ENCODE measurements at regions not wholly inside any gene's neighbourhood (a gene's known extent, or its start where the extent isn't known, plus 50 kb on each side); places are given as distances from the start of the nearest gene placed in this dataset.

- no peak overlapping the region for H3K27ac ChIP-seq (ENCODE audit: low read depth in 1 of 2, low read length in 1 of 2)
These were observed 110.3 kb downstream of the WNT5A start for GRCh38 chr3:55376753-55377347.

GRCh38 chr3:55373423-55373822 lies 113.7 kb downstream of the WNT5A start:
- WGBS, result 97% methylated on average over 5 of the region's 5 CpGs
- Histone ChIP-seq H3K36me3 (ENCODE audit: control insufficient read depth in 2 of 2, insufficient read depth in 2 of 2, low read length in 1 of 2) (no peaks in the 10 kb centered on the region), H3K4me3 (ENCODE audit: low read length in 2 of 2) (no peak overlapping the region), H3K27ac (ENCODE audit: low read depth in 1 of 2, low read length in 1 of 2) (no peak overlapping the region), H3K27me3 (ENCODE audit: control insufficient read depth in 2 of 2, insufficient read depth in 1 of 2, low read length in 1 of 2) (no peaks in the 10 kb centered on the region), H3K9me3 (ENCODE audit: control insufficient read depth in 2 of 2, insufficient read depth in 1 of 2, low read length in 1 of 2) (no peaks in the 10 kb centered on the region), H3K4me1 (ENCODE audit: control insufficient read depth in 2 of 2, insufficient read depth in 2 of 2, low read length in 2 of 2) (no peaks in the 10 kb centered on the region)
- DNase-seq (ENCODE audit: low read depth in 6 of 9, low spot score in 9 of 9), result no peak

More at GRCh38 chr3:55376753-55377347, 110.3 kb downstream of the WNT5A start:
- Histone ChIP-seq H3K27me3 (ENCODE audit: control insufficient read depth in 2 of 2, insufficient read depth in 1 of 2, low read length in 1 of 2) (no peaks in the 10 kb centered on the region), H3K4me3 (ENCODE audit: low read length in 2 of 2) (no peak overlapping the region), H3K4me1 (ENCODE audit: control insufficient read depth in 2 of 2, insufficient read depth in 2 of 2, low read length in 2 of 2) (no peaks in the 10 kb centered on the region), H3K36me3 (ENCODE audit: control insufficient read depth in 2 of 2, insufficient read depth in 2 of 2, low read length in 1 of 2) (no peaks in the 10 kb centered on the region), H3K9me3 (ENCODE audit: control insufficient read depth in 2 of 2, insufficient read depth in 1 of 2, low read length in 1 of 2) (no peaks in the 10 kb centered on the region)
- WGBS, result 93% methylated on average over 3 of the region's 3 CpGs
- no peak for DNase-seq (ENCODE audit: low read depth in 6 of 9, low spot score in 9 of 9)

GRCh38 chr3:55370272-55370671 lies 116.8 kb downstream of the WNT5A start:
- DNase-seq (ENCODE audit: low read depth in 6 of 9, low spot score in 9 of 9), result no peak
- no peaks in the 10 kb centered on the region for H3K9me3 ChIP-seq (ENCODE audit: control insufficient read depth in 2 of 2, insufficient read depth in 1 of 2, low read length in 1 of 2)
- no peak overlapping the region for H3K4me3 ChIP-seq (ENCODE audit: low read length in 2 of 2)
- H3K27ac ChIP-seq (ENCODE audit: low read depth in 1 of 2, low read length in 1 of 2), result no peak overlapping the region
- H3K36me3 ChIP-seq (ENCODE audit: control insufficient read depth in 2 of 2, insufficient read depth in 2 of 2, low read length in 1 of 2), result no peaks in the 10 kb centered on the region
- WGBS, result 97% methylated on average over 12 of the region's 12 CpGs
- H3K4me1 ChIP-seq (ENCODE audit: control insufficient read depth in 2 of 2, insufficient read depth in 2 of 2, low read length in 2 of 2), result no peaks in the 10 kb centered on the region
- H3K27me3 ChIP-seq (ENCODE audit: control insufficient read depth in 2 of 2, insufficient read depth in 1 of 2, low read length in 1 of 2), result no peaks in the 10 kb centered on the region

GRCh38 chr3:55369141-55369847 lies 117.8 kb downstream of the WNT5A start:
- Histone ChIP-seq H3K27ac (ENCODE audit: low read depth in 1 of 2, low read length in 1 of 2) (no peak overlapping the region), H3K4me3 (ENCODE audit: low read length in 2 of 2) (no peak overlapping the region)
- WGBS, result 78% methylated on average over 10 of the region's 10 CpGs

GRCh38 chr3:55368366-55368765 lies 118.7 kb downstream of the WNT5A start:
- WGBS, result 89% methylated on average over 6 of the region's 6 CpGs
- Histone ChIP-seq H3K27ac (ENCODE audit: low read depth in 1 of 2, low read length in 1 of 2) (no peak overlapping the region), H3K36me3 (ENCODE audit: control insufficient read depth in 2 of 2, insufficient read depth in 2 of 2, low read length in 1 of 2) (no peaks in the 10 kb centered on the region), H3K4me1 (ENCODE audit: control insufficient read depth in 2 of 2, insufficient read depth in 2 of 2, low read length in 2 of 2) (no peaks in the 10 kb centered on the region), H3K9me3 (ENCODE audit: control insufficient read depth in 2 of 2, insufficient read depth in 1 of 2, low read length in 1 of 2) (no peaks in the 10 kb centered on the region), H3K4me3 (ENCODE audit: low read length in 2 of 2) (no peak overlapping the region), H3K27me3 (ENCODE audit: control insufficient read depth in 2 of 2, insufficient read depth in 1 of 2, low read length in 1 of 2) (no peaks in the 10 kb centered on the region)
- no peak for DNase-seq (ENCODE audit: low read depth in 6 of 9, low spot score in 9 of 9)

More at GRCh38 chr3:55369141-55369847, 117.8 kb downstream of the WNT5A start:
- no peak for DNase-seq (ENCODE audit: low read depth in 6 of 9, low spot score in 9 of 9)
- Histone ChIP-seq H3K36me3 (ENCODE audit: control insufficient read depth in 2 of 2, insufficient read depth in 2 of 2, low read length in 1 of 2) (no peaks in the 10 kb centered on the region), H3K4me1 (ENCODE audit: control insufficient read depth in 2 of 2, insufficient read depth in 2 of 2, low read length in 2 of 2) (no peaks in the 10 kb centered on the region), H3K27me3 (ENCODE audit: control insufficient read depth in 2 of 2, insufficient read depth in 1 of 2, low read length in 1 of 2) (no peaks in the 10 kb centered on the region), H3K9me3 (ENCODE audit: control insufficient read depth in 2 of 2, insufficient read depth in 1 of 2, low read length in 1 of 2) (no peaks in the 10 kb centered on the region)

- Histone ChIP-seq H3K27ac (ENCODE audit: low read depth in 1 of 2, low read length in 1 of 2) (no peak overlapping the region), H3K9me3 (ENCODE audit: control insufficient read depth in 2 of 2, insufficient read depth in 1 of 2, low read length in 1 of 2) (no peaks in the 10 kb centered on the region), H3K27me3 (ENCODE audit: control insufficient read depth in 2 of 2, insufficient read depth in 1 of 2, low read length in 1 of 2) (no peaks in the 10 kb centered on the region), H3K4me3 (ENCODE audit: low read length in 2 of 2) (no peak overlapping the region), H3K36me3 (ENCODE audit: control insufficient read depth in 2 of 2, insufficient read depth in 2 of 2, low read length in 1 of 2) (no peaks in the 10 kb centered on the region), H3K4me1 (ENCODE audit: control insufficient read depth in 2 of 2, insufficient read depth in 2 of 2, low read length in 2 of 2) (no peaks in the 10 kb centered on the region)
- no peak for DNase-seq (ENCODE audit: low read depth in 6 of 9, low spot score in 9 of 9)
- WGBS, result 59% methylated on average over 2 of the region's 2 CpGs
These were observed 119.7 kb downstream of the WNT5A start for GRCh38 chr3:55367384-55367783.

- H3K27ac ChIP-seq (ENCODE audit: low read depth in 1 of 2, low read length in 1 of 2), result no peak overlapping the region
- H3K4me1 ChIP-seq (ENCODE audit: control insufficient read depth in 2 of 2, insufficient read depth in 2 of 2, low read length in 2 of 2), result no peaks in the 10 kb centered on the region
- H3K4me3 ChIP-seq (ENCODE audit: low read length in 2 of 2), result no peak overlapping the region
- no peaks in the 10 kb centered on the region for H3K27me3 ChIP-seq (ENCODE audit: control insufficient read depth in 2 of 2, insufficient read depth in 1 of 2, low read length in 1 of 2)
- H3K9me3 ChIP-seq (ENCODE audit: control insufficient read depth in 2 of 2, insufficient read depth in 1 of 2, low read length in 1 of 2), result no peaks in the 10 kb centered on the region
- 77% methylated on average over 4 of the region's 4 CpGs for WGBS
- no peak for DNase-seq (ENCODE audit: low read depth in 6 of 9, low spot score in 9 of 9)
- H3K36me3 ChIP-seq (ENCODE audit: control insufficient read depth in 2 of 2, insufficient read depth in 2 of 2, low read length in 1 of 2), result no peaks in the 10 kb centered on the region
These were observed 122.7 kb downstream of the WNT5A start for GRCh38 chr3:55364421-55364820.

- no peak for DNase-seq (ENCODE audit: low read depth in 6 of 9, low spot score in 9 of 9)
- Histone ChIP-seq H3K9me3 (ENCODE audit: control insufficient read depth in 2 of 2, insufficient read depth in 1 of 2, low read length in 1 of 2) (no peaks in the 10 kb centered on the region), H3K4me1 (ENCODE audit: control insufficient read depth in 2 of 2, insufficient read depth in 2 of 2, low read length in 2 of 2) (no peaks in the 10 kb centered on the region), H3K27me3 (ENCODE audit: control insufficient read depth in 2 of 2, insufficient read depth in 1 of 2, low read length in 1 of 2) (no peaks in the 10 kb centered on the region), H3K4me3 (ENCODE audit: low read length in 2 of 2) (no peak overlapping the region), H3K36me3 (ENCODE audit: control insufficient read depth in 2 of 2, insufficient read depth in 2 of 2, low read length in 1 of 2) (no peaks in the 10 kb centered on the region), H3K27ac (ENCODE audit: low read depth in 1 of 2, low read length in 1 of 2) (no peak overlapping the region)
- 83% methylated on average over 3 of the region's 3 CpGs for WGBS
These were observed 124.7 kb downstream of the WNT5A start for GRCh38 chr3:55362210-55362960.

- Histone ChIP-seq H3K27me3 (ENCODE audit: control insufficient read depth in 2 of 2, insufficient read depth in 1 of 2, low read length in 1 of 2) (no peaks in the 10 kb centered on the region), H3K4me1 (ENCODE audit: control insufficient read depth in 2 of 2, insufficient read depth in 2 of 2, low read length in 2 of 2) (no peaks in the 10 kb centered on the region), H3K4me3 (ENCODE audit: low read length in 2 of 2) (no peak overlapping the region), H3K9me3 (ENCODE audit: control insufficient read depth in 2 of 2, insufficient read depth in 1 of 2, low read length in 1 of 2) (no peaks in the 10 kb centered on the region), H3K36me3 (ENCODE audit: control insufficient read depth in 2 of 2, insufficient read depth in 2 of 2, low read length in 1 of 2) (no peaks in the 10 kb centered on the region), H3K27ac (ENCODE audit: low read depth in 1 of 2, low read length in 1 of 2) (no peak overlapping the region)
- WGBS, result 88% methylated on average over 1 of the region's 1 CpG
- DNase-seq (ENCODE audit: low read depth in 6 of 9, low spot score in 9 of 9), result no peak
These were observed 129.3 kb downstream of the WNT5A start for GRCh38 chr3:55357796-55358195.

Data from thymus (tissue), 11 donors.